C1 segment of cervical spinal cord (tissue), 14 donors: ENCODE measurements at regions not wholly inside any gene's neighbourhood (a gene's known extent, or its start where the extent isn't known, plus 50 kb on each side); places are given as distances from the start of the nearest gene placed in this dataset.

Experiments
- DNase-seq, 14 donors: peaks; one replicate each; lab custom pipeline; 2025; lab: John Stamatoyannopoulos, UW

DNA sequence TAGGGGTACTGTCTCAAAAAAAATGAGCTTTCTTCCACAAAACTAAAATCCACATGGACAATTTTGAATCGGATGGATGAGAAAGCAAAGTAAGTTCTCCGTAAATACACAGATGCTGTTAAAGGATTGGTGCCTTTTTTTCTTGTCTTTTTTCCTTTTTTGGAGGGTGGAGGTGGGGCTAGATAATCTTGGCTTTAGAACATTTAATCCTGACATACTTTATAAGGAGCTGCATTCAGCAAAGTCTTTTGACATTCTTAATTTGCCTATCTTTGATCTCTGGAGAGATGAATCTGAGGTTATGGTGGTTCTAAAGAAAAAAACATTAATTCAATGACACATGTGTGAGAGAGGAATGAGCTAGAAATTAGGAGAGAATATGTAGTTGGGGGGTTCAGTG lies 312.3 kb upstream of the KCNJ16 start:
- no peak for DNase-seq

DNA sequence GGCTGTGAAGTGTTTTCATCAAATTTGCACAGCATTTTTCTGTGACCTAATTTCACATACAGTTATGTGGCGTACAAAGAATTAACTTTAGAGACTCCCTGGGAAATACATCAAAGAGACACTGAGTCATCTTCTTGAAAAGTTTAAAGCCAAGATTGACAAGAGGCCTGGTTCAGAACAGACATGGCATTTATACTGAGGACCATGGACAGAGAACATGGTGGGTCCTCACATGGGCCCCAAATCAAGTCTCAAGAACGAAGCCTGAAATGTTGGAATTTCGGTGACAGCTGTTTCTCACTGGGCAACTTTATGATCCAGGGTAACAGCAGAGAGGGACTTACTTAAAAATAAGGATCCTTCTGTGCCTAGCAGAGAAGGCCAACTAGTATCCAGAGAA lies 311.5 kb upstream of the KCNJ16 start:
- no peak for DNase-seq

DNA sequence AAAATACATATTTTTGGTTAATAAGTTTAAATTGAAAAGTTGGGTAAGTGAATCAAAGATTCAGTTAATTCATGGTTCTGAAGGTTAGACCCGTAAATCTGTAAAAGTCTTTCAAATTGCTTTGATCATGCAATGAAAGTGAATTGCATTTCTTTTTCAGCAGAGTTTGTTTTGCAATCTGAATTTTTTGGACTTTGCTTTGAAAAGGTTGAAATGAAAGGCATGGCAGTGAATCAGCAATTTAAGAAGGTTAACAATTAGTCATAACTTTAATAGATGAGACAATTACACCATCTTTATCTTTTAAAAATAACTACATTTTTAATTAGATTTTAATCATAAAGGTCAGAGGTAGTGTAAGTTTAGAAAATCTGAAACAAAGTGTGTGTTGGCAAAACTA lies 310.9 kb upstream of the KCNJ16 start:
- DNase-seq, result no peak

DNA sequence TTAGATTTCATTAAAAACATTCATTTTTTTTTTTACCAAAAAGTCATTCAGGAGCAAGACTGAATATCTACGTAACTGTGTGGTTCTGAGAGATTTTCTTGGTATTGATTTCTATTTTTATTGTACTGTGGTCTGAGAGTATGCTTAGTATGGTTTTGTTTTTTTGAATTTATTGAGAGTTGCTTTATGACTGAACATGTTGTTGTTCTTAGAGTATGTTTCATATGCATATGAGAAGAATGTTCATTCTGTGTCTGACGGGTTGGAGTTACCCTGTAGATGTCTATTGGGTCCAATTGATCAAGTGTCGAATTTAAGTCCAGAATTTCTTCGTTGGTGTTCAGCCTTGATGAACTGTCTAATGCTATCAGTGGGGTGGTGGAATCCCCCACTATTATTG lies 306.0 kb upstream of the KCNJ16 start:
- no peak for DNase-seq

DNA sequence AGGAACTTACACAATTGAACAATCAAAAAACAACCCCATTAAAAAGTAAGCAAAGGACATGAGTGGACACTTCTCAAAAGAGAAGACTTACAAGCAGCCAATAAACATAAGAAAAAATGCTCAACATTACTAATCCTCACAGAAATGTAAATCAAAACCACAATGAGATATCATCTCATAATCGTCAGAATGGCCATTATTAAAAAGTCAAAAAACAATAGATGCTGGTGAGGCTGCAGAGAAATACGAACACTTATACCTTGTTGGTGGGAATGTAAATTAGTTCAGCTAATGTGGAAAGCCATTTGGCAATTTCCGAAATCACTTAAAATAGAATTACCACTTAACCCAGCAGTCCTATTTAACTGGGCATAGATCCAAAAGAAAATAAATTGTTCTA lies 301.9 kb upstream of the KCNJ16 start:
- no peak for DNase-seq

DNA sequence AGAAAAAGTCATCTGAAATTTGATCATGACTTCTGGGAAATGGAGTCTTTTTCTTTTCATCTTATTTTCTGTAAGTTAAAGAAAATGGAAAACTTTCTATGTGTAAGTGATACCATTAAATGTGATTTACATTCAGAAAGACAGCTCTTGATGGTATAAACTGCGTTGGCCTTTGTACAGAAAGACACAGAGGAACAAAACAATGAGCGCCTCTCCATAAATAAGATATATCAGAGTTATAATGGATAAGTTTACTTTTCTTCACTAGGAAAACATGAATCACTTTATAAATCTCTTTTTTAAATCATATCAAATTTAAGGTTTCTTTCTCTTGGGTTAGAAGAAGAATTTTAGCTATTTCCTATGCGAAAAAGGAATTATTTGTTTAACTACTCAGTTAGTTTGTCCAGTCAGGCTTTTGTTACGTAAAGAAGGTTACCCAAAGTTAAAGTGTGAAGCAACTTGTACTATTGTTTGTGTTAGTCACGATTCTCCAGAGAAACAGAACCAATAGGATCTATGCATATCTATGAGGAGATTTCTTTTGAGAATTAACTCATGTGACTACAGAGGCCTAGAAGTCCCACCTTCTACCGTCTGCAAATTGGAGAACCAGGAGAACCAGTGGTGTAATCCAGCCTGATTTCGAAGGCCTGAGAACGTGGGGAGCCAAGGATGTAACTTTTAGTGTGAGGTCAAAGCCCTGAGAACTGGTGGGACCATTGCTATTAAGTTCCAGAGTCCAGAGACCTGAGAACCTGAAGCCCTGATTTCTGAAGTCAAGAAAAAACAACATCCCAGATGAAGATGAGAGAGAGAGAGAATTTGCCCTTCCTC lies 295.4 kb upstream of the KCNJ16 start:
- no peak for DNase-seq

DNA sequence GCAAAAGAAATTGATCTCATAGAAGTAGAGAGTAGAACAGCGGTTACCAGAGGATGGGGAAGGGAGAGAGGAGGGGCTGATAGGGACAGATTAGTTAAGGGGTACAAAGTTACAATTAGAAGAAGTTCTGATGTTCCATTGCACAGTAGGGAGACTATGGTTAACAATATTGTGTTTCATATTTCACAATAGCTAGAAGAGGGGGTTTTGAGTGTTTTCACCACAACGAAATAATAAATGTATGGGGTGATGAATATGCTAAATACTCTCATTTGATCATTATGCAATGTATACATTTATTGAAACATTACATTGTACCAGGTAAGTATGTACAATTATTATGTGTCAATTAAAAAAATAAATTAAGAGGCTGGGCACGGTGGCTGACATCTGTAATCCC lies 291.2 kb upstream of the KCNJ16 start:
- no peak for DNase-seq

DNA sequence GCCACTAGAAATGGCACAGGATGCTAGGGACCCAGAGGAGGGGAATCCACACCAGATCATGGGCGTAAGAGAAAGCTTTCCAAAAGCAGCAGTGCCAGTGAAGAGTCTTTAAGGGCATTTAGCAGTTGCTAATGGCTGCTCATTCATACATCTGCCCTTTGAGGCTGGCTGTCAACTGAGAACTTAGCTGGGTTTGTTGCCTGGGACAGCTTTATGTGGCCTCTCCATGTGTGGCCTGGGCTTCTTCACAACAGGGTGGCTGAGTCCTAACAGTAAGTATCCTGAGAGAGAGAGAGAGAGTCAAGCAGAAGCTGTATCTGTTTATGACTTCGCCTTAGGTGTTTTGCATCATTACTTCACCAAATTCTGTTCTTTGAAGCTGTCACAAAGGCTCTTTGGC lies 286.1 kb upstream of the KCNJ16 start:
- no peak for DNase-seq

DNA sequence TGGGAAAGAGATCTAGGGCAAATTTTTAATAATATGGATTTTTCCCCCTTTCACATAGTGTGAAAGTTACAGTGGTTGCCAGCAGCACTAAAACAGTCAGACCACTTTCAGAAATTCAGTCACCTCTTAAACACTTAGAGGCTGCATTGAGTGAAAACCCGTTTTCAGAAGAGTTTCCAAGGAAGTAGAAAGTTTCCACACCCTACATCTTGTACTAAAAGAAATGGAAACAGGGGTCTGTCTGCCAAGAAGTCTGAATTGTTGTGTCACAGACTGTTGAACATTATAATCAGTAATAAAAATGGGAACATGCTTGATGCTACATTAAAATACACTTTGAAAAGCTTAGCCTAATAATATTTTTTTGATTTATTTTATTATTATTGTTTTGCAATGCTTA lies 278.9 kb upstream of the KCNJ16 start:
- no peak for DNase-seq

DNA sequence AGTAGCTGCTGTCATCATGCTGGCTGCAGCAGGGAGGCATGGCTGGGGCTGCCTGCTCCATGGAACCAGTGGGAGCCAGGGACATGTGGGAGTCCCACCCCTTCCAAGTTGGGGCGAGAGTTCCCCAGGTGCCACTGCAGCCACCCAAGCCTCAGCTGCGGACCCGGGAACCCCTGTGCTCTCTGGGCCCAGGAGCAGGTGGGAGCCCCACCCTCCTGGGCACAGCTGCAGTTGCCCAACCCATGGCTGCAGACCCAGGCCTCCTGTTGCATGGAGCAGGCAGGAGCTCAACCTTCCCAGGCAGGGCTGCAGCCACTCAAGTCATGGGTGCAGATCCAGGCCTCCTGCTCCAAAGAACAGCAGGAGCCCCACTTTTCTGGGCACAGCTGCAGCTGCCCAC lies 274.2 kb upstream of the KCNJ16 start:
- no peak for DNase-seq

DNA sequence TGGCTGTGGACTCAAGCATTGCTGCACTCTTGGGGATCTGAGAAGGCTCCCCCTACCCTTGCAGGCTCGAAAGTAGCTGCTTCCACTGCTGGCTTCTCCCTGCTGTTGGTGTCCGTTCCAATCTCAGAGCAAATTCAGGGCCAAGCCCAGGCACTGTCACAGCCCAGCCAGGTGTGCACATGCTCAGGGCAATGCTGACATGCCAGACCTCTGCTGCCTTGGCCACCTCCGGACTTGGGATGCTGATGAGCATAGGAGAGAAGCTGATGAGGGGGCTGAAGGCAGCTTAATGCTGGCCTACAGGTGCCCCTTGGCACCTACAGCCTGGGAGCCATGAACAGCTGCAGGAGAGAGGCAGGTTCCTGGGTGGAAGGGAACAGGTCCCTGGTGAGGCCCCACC lies 273.7 kb upstream of the KCNJ16 start:
- DNase-seq, result no peak

DNA sequence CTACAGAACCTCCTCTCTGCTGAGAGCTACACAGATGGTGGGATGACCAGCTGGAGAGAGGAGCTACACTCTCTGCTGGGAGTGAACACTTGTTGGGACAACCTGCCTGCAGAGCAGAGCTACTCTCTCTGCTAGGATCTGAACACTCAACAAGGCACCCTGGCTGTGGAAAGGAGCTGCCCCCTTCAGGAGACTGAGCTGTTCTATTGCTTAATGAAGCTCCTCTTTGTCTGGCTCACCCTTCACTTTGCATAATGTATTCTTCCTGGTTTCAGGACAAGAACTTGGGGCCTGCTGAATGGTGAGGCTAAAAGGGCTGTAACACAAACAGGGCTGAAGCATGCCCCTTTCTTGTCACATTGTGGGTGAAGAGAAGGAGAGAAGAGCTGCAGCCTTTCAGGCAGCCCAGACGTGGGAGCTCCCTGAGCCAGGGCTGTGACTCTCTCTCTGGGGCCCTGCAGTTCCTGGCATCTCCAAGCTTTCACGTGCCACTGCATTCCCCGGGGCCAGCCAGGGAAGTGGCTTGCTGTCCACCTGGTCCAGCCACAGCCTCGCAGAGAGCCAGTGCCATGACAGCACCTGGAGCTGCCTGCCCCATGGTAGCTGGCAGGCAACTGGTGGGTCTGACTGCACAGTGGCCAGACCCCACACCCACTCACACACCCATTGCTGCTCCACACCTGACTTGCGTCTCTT lies 272.8 kb upstream of the KCNJ16 start:
- DNase-seq, result no peak

DNA sequence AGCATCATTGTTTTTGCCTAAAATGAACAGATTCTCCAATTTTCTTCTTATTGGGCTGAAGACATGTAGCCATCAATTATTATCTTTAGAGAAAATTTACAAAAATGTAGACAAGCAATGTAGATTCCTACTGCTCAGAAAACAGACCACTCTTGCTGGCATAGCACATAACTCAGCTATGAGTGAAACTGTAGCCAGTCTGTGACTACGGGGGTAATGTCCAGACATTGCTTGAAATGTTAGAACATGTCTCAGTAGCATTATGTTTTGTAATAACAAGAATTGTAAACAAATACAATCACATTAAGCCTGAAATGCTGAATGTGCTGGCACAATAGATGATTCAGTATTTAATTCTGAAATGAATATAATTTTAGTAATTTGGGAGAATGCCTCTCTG lies 265.7 kb upstream of the KCNJ16 start:
- DNase-seq, result no peak

DNA sequence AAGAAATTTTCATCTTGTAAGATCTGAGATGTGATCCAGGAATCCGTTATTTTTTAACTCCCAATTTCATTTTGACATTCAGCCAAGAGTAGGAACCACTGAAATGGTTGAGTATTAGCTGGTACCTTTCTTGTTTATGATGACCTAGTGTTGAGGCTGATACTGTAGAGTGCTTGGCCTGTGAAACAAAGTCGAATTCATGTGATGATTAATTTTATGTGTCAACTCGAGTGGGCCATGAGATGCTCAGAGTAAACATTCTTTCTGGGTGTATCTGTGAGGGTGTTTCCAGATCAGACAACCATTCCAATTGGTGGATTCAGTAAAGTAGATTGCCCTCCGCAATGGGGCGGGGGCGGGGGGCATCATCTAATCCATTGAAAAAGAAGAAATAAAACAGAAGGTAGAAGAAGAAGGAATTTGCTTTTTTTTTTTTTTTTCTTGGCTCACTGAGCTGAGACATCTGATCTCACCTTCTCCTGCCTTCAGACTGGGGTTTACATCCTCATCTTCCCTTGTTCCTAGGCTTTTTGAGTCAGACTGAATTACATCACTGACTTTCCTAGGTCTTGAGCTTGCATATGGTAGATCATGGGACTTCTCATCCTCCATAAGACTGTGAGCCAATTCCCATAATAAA lies 264.6 kb upstream of the KCNJ16 start:
- DNase-seq, result no peak

DNA sequence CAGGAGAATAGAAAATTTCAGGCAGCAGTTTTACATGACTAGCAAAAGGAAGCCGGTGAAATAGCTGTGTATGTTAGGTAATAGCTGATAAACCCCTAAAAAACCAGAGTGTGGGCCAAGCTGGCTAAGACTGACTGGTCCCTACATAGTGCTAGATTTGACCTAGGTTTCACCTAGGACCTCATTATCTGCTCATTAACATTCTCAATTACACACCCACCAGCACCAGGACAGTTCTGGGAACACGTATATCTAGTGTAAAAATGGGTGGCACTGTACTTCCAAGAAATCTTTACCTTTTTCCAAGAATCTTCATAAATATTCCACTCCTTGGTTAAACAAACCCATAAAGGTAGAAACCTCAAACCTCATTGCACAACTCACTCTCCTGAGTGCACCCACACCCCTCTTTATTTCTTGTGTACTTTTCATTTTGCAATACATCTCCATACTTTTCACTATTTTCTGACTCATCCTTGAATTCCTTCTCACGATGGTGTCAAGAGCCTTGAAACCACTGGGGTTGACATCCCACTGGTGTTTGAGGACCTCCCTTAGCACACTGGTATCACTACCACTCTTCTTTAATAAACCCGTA lies 262.7 kb upstream of the KCNJ16 start:
- no peak for DNase-seq

DNA sequence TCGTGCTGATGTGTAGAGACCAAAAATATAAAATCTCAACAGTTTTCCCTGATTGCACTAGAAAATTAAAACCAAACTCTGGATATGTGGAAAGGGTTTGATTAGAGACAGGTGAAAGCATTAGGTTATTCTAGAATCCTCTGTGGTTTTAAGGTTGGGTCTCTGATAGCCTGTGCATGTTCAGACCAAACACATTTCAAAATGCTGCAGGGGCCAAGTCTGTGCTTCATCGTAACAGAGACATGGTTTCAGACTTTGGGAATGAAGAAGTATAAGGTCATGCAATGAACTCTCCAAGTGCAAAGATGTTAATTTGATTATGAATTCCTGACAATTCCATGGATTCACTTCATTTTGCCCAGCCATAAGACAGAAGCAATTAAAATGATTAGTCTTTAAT lies 261.0 kb upstream of the KCNJ16 start:
- no peak for DNase-seq

DNA sequence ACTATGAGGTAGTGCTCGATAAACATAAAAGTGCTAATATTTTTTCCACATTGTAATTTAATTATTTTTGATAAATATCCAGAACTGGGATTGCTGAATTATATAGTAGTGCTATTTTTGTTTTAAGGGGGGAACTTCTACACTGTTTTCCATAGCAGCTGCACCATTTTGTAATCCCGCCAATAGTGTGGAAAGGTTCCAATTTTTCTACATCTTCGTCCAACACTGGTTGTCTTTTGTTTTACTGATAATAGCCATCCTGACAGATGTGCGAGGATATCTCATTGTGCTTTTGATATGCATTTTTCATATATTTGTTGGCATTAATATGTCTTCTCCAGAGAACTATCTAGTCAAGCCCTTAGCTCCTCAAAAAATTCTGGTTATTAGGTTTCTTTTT lies 259.6 kb upstream of the KCNJ16 start:
- DNase-seq, result no peak

DNA sequence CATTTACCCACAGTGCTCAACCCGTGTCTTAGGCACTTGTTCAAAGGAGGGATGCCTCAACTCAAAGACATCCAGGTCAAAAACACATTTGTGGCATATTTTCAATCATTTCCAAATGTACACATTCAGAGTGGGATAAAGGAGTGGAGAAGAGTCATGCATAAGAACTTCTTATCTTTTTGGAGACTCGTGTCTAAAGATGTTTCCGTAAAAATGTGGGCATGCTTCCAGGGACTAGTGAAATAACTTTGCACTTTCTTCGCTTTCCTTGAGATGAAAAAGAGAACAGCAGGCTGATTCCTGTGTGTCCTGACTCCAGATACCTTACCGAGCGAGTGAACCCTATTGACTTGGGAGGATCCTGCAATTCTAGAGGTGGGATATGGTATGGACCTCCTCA lies 256.6 kb upstream of the KCNJ16 start:
- DNase-seq, result no peak

DNA sequence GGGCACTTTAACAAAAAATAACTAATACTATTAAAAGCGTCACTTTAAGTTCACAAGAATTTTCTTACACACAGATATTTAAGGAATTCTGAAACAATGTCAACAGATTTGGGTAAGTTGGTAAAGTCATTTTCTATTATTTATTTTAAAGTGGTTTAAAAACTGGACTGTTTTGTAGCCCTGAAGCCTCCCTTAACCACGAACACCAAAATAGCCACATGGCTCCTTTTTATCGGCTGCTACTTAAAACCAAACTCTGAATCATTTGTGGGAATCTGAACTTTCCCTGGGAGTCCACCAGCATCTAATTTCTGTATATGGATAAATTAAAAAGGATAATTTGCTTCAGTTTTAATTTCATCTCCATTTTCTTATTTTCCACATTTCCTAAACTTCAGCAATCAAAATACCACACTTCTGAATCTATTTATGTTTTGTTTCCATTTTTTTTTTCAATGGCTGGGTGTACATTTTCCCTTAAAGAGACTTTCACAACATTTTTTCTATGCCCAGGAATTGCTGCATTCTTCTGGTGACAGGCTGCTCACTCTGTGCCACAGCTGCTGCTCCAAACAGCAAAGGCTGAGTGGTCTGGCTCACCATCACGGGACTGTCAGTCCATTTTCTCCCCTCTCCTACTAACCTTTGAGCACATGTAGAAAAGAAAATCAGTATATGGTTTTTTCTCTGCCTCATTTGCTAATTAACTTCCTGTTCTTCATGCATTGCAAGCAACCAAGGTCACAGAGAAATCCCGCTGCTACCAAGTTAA lies 255.5 kb upstream of the KCNJ16 start:
- DNase-seq, result no peak

DNA sequence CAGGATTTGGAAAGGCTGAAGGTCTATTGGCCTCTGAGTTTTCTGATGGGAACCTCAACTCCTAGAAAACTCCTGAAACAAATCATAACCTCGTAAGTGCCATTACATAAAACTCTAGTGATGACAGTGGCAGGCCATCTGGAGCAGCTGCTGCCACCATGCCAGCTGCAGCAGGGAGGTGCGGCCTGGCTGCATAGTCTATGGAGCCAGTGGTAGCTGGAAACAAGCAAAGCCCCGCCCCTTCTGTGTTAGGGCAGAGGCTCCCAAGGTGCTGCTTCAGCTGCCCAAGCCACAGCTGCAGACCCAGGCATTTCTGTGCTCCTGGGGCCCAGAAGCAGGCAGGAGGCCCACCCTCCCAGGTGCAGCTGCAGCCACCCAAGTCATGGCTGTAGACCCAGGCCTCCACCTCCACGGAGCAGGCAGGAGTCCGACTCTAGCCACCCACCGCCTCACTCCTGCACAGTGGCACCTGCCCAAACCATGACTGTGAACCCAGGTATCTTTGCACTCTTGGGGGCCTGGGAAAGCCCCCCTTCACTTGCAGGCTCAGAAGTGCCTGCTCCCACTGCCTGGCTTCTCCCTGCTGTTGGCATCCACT lies 254.1 kb upstream of the KCNJ16 start:
- no peak for DNase-seq

DNA sequence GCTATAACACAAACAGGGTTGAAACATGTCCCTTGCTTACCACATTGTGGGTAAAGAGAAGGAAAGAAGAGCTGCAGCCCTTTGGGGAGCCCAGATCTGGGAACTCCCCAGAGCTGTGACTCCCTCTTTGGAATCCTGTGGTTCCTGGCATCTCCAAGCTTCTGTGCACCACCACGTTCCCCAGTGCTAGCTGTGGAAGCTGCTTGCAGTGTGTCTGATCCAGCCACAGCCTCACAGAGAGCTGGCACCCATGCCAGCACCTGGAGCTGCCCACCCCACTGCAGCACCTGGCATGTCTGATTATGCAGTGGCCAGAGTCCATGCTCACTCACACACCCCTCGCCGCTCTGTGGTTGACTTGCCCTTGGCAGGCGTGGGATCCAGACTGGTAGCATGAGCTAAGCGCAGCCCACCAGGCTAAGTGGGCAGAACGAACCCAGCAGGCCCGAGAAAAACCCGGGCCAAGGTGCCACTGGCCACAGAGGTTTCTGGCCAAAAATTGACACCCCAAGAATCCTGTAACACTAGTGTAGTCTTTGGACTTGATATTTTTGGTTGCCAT lies 252.6 kb upstream of the KCNJ16 start:
- DNase-seq, result no peak
